ENCODE measurements at regions not wholly inside any gene's neighbourhood (a gene's known extent, or its start where the extent isn't known, plus 50 kb on each side); places are given as distances from the start of the nearest gene placed in this dataset.
"Not testable (repeated sequence)": the region's sequence is repeated elsewhere in the genome, so short reads cannot be mapped to it uniquely, and the experiment has no call there.

DNA sequence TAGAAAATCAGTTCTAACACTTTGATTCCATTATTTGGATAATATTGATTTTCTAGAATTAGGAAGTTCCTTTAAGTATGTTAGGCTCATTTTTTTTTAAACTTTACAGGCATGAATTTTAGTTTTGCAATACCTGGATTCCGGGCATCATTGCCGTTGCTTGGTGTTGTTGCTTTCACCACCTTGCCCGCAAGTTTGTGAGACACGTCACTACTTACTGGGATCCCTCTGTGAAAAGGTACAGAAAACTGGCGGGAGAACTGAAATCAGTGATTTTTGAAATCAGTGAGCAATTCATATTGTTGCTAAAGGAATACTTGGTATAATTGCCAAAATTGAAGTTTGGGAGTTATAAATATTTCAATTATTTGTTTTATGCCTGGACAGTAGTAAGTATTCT, 232.3 kb upstream of the NPY start:
- DNase-seq = no peak

DNA sequence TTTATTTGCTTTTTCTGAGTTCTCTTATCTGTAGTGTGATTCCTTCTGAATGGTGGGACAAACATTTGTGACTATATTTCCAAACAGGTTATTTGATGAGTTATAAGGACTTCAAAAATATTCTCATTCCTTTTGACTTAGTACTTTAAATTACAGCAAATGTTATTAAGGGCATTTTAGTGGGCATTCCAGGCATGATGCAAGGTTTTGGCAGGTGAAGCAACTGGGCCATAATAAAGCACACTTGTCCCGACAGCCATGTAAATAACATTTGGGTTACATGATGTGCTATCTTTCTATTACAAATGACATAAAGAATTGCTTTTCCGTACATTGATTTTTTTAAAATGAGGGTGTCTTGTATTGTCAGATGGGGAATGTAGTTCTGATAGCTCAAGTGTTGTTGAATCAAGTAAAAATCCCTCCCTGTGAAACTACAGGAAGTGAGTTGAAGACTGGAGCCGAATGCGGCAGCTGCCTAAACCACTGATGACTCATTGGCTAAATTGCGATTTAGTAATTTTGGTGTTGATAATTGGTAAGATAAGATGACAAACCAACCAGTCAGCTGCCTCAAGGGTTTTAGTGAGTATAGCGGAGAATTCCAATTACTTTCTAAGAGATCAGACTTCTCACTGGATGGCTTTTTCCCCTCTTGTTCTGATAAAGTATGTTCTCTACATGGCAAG, 231.3 kb upstream of the NPY start:
- no peak for DNase-seq

DNA sequence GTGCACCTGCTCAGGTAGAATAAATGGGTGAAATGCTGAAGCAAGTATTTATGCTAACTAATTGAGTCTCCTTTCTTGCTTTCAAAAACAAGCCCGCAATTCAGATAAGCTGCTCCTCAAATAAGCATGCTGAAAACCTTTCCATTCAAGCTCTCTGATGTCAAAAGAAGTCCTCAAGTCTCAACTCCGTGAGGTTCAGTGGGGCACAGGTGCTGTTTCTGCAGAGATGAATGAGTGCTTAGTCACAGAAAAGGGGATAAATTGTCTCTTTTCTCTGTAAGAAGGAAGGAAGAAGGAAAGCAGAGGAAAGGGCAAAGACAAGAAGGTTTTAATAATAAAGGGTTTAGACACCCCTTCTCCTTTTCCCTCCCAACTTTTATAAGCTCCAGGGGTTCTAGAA, 229.8 kb upstream of the NPY start:
- no peak for DNase-seq

DNA sequence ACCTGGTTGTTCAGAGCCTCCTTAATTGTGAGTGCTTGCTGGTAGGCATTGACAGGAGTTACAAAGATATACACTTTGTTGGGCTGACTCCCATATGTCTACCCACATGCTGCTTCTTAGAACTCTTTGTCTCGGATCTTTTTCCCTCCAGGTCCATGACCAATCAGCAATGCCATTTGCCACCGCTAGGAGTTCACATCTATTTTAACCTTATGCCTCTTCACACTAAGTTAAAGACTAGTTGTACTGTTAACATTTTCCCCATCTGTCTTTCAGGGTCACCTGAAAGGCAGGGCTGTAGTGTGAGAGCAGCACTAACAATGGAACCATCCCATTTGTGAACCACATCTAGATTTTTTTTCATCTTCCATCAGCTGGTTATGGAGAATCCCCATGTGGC, 226.7 kb upstream of the NPY start:
- no peak for DNase-seq

DNA sequence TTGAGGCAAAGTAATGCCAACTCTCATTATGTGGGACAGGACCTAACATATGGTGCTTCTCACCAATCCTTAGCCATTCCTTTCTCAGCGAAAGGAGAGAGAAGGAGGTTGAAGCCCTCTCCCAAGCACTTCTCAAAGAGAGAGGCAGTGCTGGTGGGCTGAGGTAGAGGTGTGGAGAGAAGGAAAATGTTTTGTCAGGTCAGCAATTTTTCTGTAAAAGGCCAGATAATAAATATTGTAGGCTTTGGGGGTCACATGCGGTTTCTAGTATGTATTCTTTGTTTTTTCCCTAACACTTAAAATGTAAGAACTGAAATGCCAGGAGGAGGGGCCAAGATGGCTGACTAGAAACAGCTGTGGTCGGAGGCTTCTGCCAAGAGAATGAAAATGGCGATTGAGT, 225.0 kb upstream of the NPY start:
- no peak for DNase-seq

DNA sequence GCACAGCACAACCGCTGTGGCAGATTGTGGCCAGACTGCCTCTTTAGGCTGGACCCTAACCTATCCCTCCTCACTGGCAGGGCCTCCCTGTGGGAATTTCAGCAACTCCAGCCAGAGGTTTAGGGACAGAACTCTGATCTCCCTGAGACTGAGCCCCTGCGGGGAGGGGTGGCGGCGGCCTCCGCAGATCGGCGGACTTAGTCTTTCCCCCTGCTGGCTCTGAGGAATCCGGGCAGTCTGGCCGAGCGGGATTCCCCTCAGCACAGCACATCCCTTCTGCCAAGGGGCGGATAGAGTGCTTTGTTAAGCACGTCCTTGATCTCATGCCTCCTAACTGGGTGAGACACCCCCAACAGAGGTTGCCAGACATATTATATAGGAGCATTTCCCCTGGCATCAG, 224.2 kb upstream of the NPY start:
- no peak for DNase-seq

DNA sequence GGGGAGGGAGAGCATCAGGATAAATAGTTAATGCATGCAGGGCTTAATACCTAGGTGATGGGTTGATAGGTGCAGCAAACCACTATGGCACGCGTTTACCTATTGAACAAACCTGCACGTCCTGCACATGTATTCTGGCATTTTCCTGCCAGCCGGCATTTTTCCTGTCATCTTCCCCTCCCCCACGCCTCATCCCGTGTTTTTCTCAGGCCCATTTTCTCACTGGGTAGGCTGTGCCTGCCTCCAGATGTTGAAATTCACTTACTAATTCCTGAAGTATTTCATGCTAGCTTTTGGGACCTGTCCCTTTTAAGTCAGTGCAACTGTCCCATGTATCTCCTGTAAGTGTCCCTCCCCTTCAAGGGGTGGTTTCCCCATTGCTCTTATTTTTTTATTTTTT, 220.3 kb upstream of the NPY start:
- no peak for DNase-seq

DNA sequence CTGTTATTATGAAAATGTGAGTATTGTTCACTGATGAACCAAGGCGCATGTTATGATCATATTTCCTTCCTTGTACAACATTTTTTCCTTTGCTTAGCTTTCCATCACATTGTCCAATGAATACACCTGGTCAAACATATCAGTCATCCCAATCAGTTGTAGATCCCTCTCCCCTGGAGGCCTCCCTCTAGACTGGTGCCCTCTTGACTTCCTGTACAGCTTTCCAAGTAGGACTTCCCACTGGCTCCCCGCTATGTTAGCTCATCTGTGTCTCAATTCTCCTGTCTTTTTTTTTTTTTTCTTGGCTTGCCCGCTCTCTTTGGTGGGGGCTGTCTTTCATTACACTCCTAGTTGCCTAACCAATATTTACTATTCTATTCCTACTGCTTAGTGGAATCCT, 214.2 kb upstream of the NPY start:
- DNase-seq = no peak

DNA sequence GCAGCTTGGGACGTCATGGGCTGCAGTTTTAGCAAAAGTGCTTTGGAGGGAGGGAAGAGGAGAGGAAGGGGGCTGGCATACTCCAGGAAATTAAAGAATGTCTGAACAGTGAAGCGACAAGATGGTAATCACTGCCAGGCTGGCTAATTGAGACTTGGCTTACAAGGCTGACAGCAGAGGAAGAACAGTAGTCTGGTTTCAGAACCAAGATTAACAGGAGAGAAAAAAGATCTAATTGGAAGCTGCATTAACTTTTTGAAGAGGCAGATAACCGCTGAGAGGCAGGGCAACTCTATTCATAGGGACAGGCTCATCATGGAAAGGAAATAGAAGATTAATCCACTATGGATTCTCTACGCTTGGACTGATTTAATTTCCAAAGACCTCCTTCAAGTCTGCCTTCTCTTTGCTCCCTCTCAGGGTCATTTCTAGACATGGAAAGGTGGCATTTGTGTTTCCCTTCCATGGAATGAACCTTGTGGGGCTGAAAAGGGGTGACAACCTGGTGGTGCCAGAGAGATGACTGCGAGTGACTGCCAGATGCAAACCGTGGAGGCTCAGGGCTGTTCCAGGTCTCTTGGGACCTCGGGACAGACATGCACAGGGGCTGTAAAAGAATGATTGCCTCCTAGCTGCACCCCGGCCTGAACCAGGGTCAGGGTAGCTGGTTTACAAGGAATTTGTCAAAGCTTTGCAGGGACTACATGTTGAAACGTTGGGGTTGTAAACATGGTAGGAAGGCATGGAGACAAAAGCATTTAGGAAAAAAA, 210.2 kb upstream of the NPY start:
- DNase-seq = no peak

DNA sequence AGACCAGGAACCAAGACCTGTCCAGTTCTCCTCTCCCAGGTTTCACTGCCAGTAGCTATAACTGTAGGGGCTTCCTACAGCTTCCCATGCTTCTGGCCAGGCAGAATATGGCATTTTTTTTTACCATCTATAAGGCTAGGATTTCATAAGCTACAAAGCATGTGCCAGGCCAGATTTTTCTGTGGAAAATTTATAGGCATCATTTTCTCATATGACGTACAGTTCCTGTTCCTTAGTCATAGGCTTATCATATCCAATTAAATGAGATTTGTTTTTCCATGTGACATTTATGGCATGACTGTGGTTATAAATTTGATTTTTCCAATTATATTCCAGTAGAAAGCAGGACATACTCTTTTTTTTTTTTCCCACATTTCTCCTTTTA, 208.6 kb upstream of the NPY start:
- DNase-seq = no peak

DNA sequence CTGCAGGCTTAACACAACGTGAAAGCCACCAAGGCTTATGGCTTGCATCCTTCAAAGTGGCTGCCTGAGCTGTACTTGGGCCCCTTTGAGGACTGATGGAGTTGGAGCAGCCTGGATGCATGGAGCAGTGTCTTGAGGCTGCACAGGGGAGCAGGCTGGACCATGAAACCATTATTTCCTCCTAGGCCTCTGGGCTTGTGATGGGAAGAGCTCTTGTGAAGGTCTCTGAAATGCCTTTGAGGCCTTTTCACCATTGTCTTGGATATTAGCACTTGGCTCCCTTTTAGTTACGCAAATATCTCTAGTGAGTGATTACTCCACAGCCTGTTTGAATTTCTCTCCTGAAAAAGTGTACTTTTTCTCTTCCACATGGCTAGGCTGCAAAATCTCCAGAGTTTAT, 201.2 kb upstream of the NPY start:
- no peak for DNase-seq

DNA sequence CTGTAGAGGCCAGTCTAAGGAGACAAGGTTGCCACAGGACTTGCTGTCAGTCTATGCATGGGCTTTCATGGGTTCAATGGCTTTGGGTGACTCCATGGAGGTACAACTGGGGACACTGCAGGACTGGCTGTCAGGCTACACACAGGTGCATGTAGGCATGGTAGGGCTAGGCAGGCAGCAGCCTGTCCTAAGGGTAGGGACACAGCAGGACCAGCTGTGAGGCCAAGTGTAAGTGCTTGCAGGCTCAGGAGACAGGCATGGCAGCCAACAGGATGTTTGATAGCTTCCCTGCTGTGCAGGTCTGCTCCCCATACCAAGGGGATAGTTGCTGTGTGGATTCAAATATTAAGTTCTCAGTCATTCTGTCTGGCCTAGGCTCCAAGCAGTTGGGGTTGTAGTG, 181.0 kb upstream of the NPY start:
- no peak for DNase-seq

DNA sequence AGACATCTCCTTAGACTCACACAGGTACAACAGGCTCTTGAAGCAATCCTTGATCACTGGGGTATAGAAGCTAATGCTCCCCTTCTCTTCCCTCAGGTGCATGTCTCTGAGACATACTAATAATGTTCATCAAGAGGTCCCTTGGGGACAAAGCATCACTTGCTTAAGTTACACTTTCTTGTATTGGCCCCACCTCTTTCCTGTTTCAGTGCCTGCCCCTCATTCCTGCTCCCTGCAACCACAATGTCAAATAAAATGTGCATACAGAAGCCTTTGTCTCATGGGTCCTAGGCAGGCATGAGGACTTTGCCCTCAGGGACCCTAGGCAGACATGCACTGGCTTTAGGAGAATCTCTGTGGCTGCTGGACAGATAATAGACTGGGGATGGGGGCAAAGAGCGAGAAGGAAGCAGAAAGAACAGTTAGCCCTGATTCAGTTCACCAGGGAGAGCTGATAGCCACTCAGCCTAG, 175.0 kb upstream of the NPY start:
- DNase-seq = no peak

DNA sequence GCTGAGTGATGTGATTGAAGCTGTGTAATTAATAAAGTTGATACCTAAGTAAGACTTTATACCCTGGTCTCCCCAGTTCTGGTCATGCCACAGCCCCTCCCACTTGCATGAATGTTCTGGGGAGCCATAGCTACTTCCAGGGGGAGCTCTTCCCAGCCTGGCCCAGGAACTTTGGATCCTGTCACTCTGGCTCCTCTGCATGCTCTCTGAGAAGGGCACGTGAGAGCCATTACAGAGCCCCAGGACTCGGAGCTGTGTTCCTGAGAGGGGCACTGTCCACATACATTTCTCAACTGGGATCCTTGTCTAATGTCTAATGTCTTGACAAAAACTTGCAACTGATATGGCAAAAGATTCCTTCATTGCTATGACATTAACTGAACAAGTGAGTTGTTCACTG, 173.9 kb upstream of the NPY start:
- no peak for DNase-seq

DNA sequence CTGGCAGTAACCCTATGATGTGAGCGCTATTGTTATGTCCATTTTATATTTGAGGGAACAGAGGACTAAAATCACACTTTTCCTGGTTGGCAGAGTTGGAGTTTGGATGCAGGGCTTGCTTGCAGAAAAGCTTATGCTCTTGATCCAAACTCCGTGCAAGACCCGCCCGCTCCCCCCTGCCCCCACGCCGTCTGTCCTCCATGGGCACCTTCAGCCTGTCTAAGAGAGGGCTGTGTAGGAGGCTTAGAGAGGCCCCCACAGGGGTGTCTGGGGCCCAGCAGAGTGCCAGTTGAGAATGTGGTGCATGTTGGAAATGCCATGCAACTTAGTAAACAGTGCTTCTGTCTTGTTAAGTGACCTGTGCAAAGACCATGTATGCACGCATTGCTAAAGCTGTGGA, 170.5 kb upstream of the NPY start:
- no peak for DNase-seq

DNA sequence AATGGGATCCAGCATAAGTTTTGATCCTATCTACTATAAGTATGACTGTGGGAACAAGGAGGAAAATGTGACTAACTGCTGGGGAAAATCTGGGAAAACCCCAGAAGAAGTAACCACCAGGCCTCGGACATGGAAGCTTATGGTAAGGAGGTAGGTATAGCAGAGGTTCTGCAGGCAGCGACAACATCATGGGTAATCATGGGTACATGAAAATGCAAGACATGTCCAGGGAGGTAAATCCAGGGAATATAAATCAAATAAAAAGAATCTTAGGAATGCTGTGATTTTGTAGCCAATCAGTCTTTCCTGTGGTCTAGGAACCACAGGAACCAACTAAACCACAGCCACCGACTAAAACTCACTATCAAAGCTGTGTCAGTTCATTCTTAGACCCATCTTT, 168.3 kb upstream of the NPY start:
- DNase-seq = no peak

DNA sequence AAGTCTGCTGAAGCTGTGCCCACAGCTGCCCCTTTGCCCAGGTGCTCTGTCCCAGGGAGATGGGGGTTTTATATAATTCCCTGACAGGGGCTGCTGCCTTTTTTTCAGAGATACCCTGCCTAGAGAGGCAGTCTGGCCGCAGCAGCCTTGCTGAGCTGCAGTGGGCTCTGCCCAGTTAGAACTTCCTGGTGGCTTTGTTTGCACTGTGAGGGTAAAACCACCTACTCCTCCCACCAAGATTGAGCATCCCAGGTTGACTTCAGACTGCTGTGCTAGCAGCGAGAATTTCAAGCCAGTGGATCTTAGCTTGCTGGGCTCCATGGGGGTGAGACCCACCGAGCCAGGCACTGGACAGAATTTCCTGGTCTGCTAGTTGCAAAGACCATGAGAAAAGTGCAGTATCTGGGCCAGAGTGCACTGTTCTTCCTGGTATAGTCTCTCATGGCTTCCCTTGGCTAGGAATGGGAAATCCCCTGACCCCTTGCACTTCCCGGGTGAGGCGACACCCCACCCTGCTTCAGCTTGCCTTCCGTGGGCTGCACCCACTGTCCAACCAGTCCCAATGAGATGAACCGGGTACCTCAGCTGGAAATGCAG, 166.0 kb upstream of the NPY start:
- not testable (repeated sequence) for DNase-seq

DNA sequence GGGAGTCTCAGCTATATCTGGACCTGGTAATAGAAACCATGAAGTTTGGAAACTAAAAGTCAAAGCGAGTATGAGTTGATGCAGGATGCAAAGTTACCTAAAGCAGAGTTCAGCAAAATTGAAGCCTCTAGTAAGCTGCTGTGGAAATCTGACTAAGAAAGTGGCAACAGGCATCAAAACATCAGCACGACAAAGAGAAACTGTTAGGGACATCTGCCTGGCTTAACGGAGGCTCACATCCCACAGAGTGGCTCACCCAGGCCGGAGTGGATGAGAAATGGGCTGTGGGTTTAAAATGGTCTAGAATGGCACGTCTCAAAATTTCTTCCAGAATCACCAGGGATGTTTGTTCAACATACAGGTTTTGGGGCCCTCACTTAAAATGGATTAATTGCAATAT, 164.1 kb upstream of the NPY start:
- DNase-seq = no peak

DNA sequence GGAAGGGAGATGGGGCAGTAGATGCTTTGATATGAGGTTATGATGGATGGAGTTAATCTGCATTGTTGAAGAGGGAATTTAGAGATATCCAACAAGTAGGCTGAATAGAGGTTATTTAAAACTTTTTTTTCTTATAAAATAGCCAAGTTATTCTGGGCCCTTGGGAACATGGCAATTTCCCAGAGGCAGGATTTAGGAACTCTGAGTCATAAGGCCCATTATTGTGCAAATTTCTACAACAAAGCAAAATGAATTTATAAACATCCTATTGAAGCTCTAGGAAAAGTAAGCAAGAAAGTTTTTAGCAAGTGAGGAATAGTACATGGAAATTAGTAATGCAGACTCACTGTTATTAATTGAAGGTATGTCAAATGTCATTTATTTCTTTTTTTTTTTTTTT, 160.9 kb upstream of the NPY start:
- no peak for DNase-seq

DNA sequence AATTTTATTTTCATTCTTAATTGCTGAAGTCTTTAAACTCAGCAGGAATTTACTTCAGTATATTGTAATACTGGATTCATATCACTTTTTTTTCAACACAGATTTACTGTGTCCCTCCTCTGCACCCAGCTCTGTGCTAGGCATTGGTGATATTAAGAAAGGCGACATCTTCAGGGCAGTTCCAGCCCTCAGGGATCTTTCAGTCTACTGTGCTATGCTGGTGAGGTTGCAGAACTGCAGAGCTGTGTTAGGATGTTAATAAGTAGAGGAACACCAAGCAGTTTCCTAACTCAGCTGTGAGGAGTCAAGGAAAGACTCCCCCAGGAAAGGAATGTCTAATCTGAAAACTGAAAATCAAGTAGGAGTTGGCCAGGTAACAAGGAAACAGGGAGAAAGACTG, 158.2 kb upstream of the NPY start:
- no peak for DNase-seq

DNA sequence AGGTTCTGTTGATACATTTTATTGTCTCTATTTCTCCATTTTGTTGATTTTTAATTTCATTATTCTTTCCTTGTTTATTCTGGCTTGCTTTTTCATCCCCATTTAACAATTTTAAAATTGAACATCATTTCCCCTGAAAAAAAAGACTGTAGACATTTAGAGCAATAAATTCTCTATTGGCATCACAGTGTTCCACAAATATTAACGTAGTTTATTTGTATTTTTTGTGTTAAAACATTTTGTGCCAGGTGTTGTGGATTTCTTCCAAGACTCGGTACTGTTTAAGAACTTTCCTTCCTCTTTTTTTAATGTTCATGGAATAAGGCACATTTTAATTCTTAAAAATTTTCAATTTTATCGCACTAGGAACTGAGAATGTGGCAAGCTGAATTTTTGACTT, 156.1 kb upstream of the NPY start:
- DNase-seq = no peak

DNA sequence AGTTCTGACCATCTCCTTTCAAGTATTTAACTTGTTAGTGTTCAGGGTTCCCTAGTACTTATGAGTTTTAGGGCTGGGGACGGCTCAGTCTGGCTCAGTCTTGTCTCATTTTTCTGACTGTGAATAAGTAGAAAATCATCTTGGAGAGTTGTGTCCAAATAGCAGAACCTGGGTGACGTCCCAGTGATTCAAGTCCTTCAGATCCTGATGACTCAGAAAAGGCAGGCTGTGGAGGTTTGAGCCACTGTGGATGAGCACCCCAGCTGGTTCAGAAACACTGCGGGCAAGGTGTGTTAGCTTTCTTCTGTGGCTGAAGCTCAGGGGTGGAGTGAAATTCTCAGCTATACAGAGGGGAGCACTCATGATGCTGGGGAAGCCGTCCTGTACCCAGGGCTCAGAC, 154.4 kb upstream of the NPY start:
- DNase-seq = no peak

DNA sequence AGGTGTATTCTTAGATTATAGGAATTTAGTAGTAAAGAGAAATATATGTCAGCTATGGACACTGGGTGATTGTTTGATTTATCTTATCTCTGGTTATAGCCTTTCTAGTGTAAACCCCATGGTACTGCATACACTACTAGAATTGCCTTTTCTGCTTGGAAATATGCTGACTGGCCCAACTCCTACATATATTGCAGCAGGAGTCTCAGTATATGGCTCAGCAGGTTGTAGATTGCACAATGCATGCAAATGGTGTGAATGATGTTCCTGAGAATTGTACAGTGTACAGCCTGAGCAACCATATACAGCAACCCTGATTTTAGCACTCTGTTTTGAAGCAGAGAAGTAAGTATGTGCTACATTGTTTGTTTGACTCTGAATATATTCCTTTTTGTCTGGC, 153.4 kb upstream of the NPY start:
- DNase-seq = no peak

Measured in amygdala (tissue), 56 donors.